Activated CD8-positive, alpha-beta memory T cell treated with anti-CD3 and anti-CD28 coated beads for 24 hours (primary cell): ENCODE measurements at regions not wholly inside any gene's neighbourhood (a gene's known extent, or its start where the extent isn't known, plus 50 kb on each side); places are given as distances from the start of the nearest gene placed in this dataset.
"Not testable (repeated sequence)": the region's sequence is repeated elsewhere in the genome, so short reads cannot be mapped to it uniquely, and the experiment has no call there.

Experiments used
- DNase-seq: peaks from one replicate; pipeline ENCODE4 v3.0.0-alpha.2; 2020

- no peak for DNase-seq
Observed at GRCh38 chr7:23938937-23939552, 229.0 kb downstream of the STK31 start.

GRCh38 chr7:23939747-23940146 is 229.7 kb downstream of the STK31 start:
- DNase-seq: not testable (repeated sequence)

- DNase-seq: no peak
Observed at GRCh38 chr7:23941551-23941950, 231.5 kb downstream of the STK31 start.

- DNase-seq: no peak
Observed at GRCh38 chr7:23942032-23942431, 232.0 kb downstream of the STK31 start.

- no peak for DNase-seq
Observed at GRCh38 chr7:23944131-23944530, 234.1 kb downstream of the STK31 start.

GRCh38 chr7:23945472-23945871 is 235.5 kb downstream of the STK31 start:
- DNase-seq: no peak

- DNase-seq: no peak
Observed at GRCh38 chr7:23955145-23955544, 245.1 kb downstream of the STK31 start.

GRCh38 chr7:23955600-23956149 is 245.7 kb downstream of the STK31 start:
- DNase-seq: no peak

- no peak for DNase-seq
Observed at GRCh38 chr7:23956772-23957576, 247.0 kb downstream of the STK31 start.

- DNase-seq: no peak
Observed at GRCh38 chr7:23959821-23960220, 249.8 kb downstream of the STK31 start.

- DNase-seq: no peak
Observed at GRCh38 chr7:23960361-23960760, 250.3 kb downstream of the STK31 start.

- no peak for DNase-seq
Observed at GRCh38 chr7:23963461-23964165, 253.6 kb downstream of the STK31 start.

- DNase-seq: no peak
Observed at GRCh38 chr7:23964715-23965114, 254.7 kb downstream of the STK31 start.

GRCh38 chr7:23965296-23965695 is 255.3 kb downstream of the STK31 start:
- no peak for DNase-seq

- no peak for DNase-seq
Observed at GRCh38 chr7:23966941-23967340, 256.9 kb downstream of the STK31 start.

- DNase-seq: no peak
Observed at GRCh38 chr7:23967949-23968599, 258.1 kb downstream of the STK31 start.

GRCh38 chr7:23968791-23969190 is 258.8 kb downstream of the STK31 start:
- no peak for DNase-seq

GRCh38 chr7:23969443-23969842 is 259.4 kb downstream of the STK31 start:
- no peak for DNase-seq

- DNase-seq: no peak
Observed at GRCh38 chr7:23970193-23970592, 260.2 kb downstream of the STK31 start.

- no peak for DNase-seq
Observed at GRCh38 chr7:23971031-23971430, 261.0 kb downstream of the STK31 start.

- no peak for DNase-seq
Observed at GRCh38 chr7:23972057-23972456, 262.0 kb downstream of the STK31 start.

GRCh38 chr7:23973264-23973663 is 263.2 kb downstream of the STK31 start:
- no peak for DNase-seq

- DNase-seq: no peak
Observed at GRCh38 chr7:23980081-23980480, 270.1 kb downstream of the STK31 start.
